ENCODE measurements at regions not wholly inside any gene's neighbourhood (a gene's known extent, or its start where the extent isn't known, plus 50 kb on each side); places are given as distances from the start of the nearest gene placed in this dataset.

- POLR2A ChIA-PET: no interaction called here
- TF ChIP-seq GPN1 (CRISPR knock-in tag; IDR thresholded peaks at IDR 0.05; ENCODE audit: borderline replicate concordance): no peak
- no peak for TF ChIP-seq ZNF275 (CRISPR knock-in tag; IDR thresholded peaks at IDR 0.05; ENCODE audit: borderline replicate concordance)
- no peak for TF ChIP-seq PRMT3 (CRISPR knock-in tag; IDR thresholded peaks at IDR 0.05; ENCODE audit: borderline replicate concordance, low read depth)
- TF ChIP-seq CEBPB (IDR thresholded peaks at IDR 0.05; ENCODE audit: borderline replicate concordance, low read depth, low read length): peak; percentile 61; the same call in 1 of the 2 replicates
- no peak for TF ChIP-seq ATF7-NPFF (CRISPR knock-in tag; IDR thresholded peaks at IDR 0.05; ENCODE audit: low read depth)
- 0 out of 2 replicates have a peak, but pooled peaks have one; percentile 12 for TF ChIP-seq FOSL2 (CRISPR knock-in tag; IDR thresholded peaks at IDR 0.05)
- TF ChIP-seq RELA (CRISPR knock-in tag; IDR thresholded peaks at IDR 0.05): no peak
- no peaks in the 10 kb centered on the region for H4K20me1 ChIP-seq (ENCODE audit: insufficient read depth, low read length)
- WGBS (ENCODE audit: low lambda C conversion rate): 0% methylated on average over 2 of the region's 2 CpGs
- H3K9me3 ChIP-seq (ENCODE audit: low read length): no peaks in the 10 kb centered on the region
- no peaks in the 10 kb centered on the region for H3K36me3 ChIP-seq (replicated peaks in 1 of 2; ENCODE audit: control insufficient read depth in 1 of 2, insufficient read depth in 2 of 2, low read length in 2 of 2)
- H3K4me2 ChIP-seq (ENCODE audit: low read depth, low read length): no peak overlapping the region
- FAIRE-seq (no peak), DNase-seq (ENCODE audit: low spot score) (no peak), ATAC-seq (no peak)
- CTCF ChIA-PET (ENCODE audit: low intra/inter-chr PET ratio, low total read pairs): no interaction called here
- H3K4me1 ChIP-seq (ENCODE audit: insufficient read depth, low read length): no peaks in the 10 kb centered on the region
- no TSS peak for BruUV-seq (replicated peaks)
- in situ Hi-C loops (cut with HindIII; ENCODE audit: extremely low pct_ligation_motif_present, low pct_unique_long_range_greater_than_20kb): no loop called here
- intact Hi-C loops (cut with micrococcal nuclease; ENCODE audit: unreplicated experiment): no loop called here
- H3K27ac ChIP-seq (ENCODE audit: extremely low read length, insufficient read depth, low read length): no peak overlapping the region
- no peak overlapping the region for H3K9ac ChIP-seq (ENCODE audit: insufficient read depth, low read depth, low read length)
- no peaks in the 10 kb centered on the region for H3K27me3 ChIP-seq (ENCODE audit: control insufficient read depth in 1 of 2, insufficient read depth in 2 of 2, low read length in 2 of 2)
- no peak overlapping the region for H3K4me3 ChIP-seq (replicated peaks in 1 of 3; ENCODE audit: insufficient read depth in 1 of 3, low read depth in 2 of 3, low read length in 3 of 3)
- no peak overlapping the region for H2AFZ ChIP-seq (ENCODE audit: low read length)
- no peaks in the 10 kb centered on the region for H3K79me2 ChIP-seq (ENCODE audit: insufficient read depth, low read length)
These were observed 254.8 kb upstream of the EOMES start for GRCh38 chr3:27976933-27977332.

- H4K20me1 ChIP-seq (ENCODE audit: insufficient read depth, low read length): no peaks in the 10 kb centered on the region
- no peaks in the 10 kb centered on the region for H3K79me2 ChIP-seq (ENCODE audit: insufficient read depth, low read length)
- ChIA-PET CTCF (ENCODE audit: low intra/inter-chr PET ratio, low total read pairs) (no interaction called here), POLR2A (no interaction called here)
- intact Hi-C loops (cut with micrococcal nuclease; ENCODE audit: unreplicated experiment): no loop called here
- in situ Hi-C loops (cut with HindIII; ENCODE audit: extremely low pct_ligation_motif_present, low pct_unique_long_range_greater_than_20kb): no loop called here
- no peaks in the 10 kb centered on the region for H3K27me3 ChIP-seq (ENCODE audit: control insufficient read depth in 1 of 2, insufficient read depth in 2 of 2, low read length in 2 of 2)
- TF ChIP-seq THAP9 (CRISPR knock-in tag; IDR thresholded peaks at IDR 0.05; ENCODE audit: borderline replicate concordance) (no peak), NR0B2 (CRISPR knock-in tag; IDR thresholded peaks at IDR 0.05) (no peak), ZBTB21 (CRISPR knock-in tag; IDR thresholded peaks at IDR 0.05) (no peak), PPARG (CRISPR knock-in tag; conservative IDR thresholded peaks at IDR 0.05) (no peak)
- H3K27ac ChIP-seq (ENCODE audit: extremely low read length, insufficient read depth, low read length): no peak overlapping the region
- ATAC-seq: no peak
- no peaks in the 10 kb centered on the region for H3K4me1 ChIP-seq (ENCODE audit: insufficient read depth, low read length)
- H3K36me3 ChIP-seq (replicated peaks in 1 of 2; ENCODE audit: control insufficient read depth in 1 of 2, insufficient read depth in 2 of 2, low read length in 2 of 2): no peaks in the 10 kb centered on the region
- whole genome bisulfite sequencing (ENCODE audit: low lambda C conversion rate): 2% methylated on average over 3 of the region's 3 CpGs
- no TSS peak for BruUV-seq (replicated peaks)
- no peaks in the 10 kb centered on the region for H3K9me3 ChIP-seq (ENCODE audit: low read length)
- no peak for DNase-seq (ENCODE audit: low spot score)
- FAIRE-seq: no peak
- no peak overlapping the region for H3K4me2 ChIP-seq (ENCODE audit: low read depth, low read length)
- no peak overlapping the region for H2AFZ ChIP-seq (ENCODE audit: low read length)
- no peak overlapping the region for H3K4me3 ChIP-seq (replicated peaks in 1 of 3; ENCODE audit: insufficient read depth in 1 of 3, low read depth in 2 of 3, low read length in 3 of 3)
- H3K9ac ChIP-seq (ENCODE audit: insufficient read depth, low read depth, low read length): no peak overlapping the region
These were observed 256.3 kb upstream of the EOMES start for GRCh38 chr3:27978440-27978839.

All from HepG2 (cell line).